GM13977 (cell line): ENCODE measurements at regions not wholly inside any gene's neighbourhood (a gene's known extent, or its start where the extent isn't known, plus 50 kb on each side); places are given as distances from the start of the nearest gene placed in this dataset.

Experiments
- DNase-seq: peaks from one replicate; pipeline ENCODE4 v3.0.0; 2012; ENCODE audit warnings: low spot score
- CTCF ChIP-seq: IDR thresholded peaks from 2 replicates; pipeline ENCODE4 v1.5.1; 2012; ENCODE audit warnings: mild to moderate bottlenecking, control low read depth; ENCODE audit not compliant: insufficient read depth; ENCODE audit errors: extremely low read depth, missing control alignments
- in situ Hi-C: fragments of 300-500 bp; cut with MboI; formaldehyde crosslinking; loops from one replicate; pipeline ENCODE4 v1.12.0; 2022; ENCODE audit warnings: low sequenced_read_pairs, low pct_unique_long_range_greater_than_20kb, mixed read lengths, inconsistent platforms; ENCODE audit not compliant: unreplicated experiment

- in situ Hi-C loops: no loop called here
- no peak for DNase-seq
- no peak for TF ChIP-seq CTCF
These were observed 301.8 kb upstream of the CBLB start for GRCh38 chr3:106170636-106171035.

GRCh38 chr3:106172101-106172500 lies 303.3 kb upstream of the CBLB start:
- no peak for DNase-seq
- in situ Hi-C loops: no loop called here
- TF ChIP-seq CTCF: no peak

GRCh38 chr3:106172780-106173179 lies 304.0 kb upstream of the CBLB start:
- in situ Hi-C loops: no loop called here
- TF ChIP-seq CTCF: no peak
- peak; percentile 39 for DNase-seq

- DNase-seq: no peak
- in situ Hi-C loops: no loop called here
- TF ChIP-seq CTCF: no peak
These were observed 306.5 kb upstream of the CBLB start for GRCh38 chr3:106175276-106175675.

- DNase-seq: peak; percentile 29
- no peak for TF ChIP-seq CTCF
- in situ Hi-C loops: no loop called here
These were observed 307.9 kb upstream of the CBLB start for GRCh38 chr3:106176734-106177133.

GRCh38 chr3:106182950-106183511 lies 314.2 kb upstream of the CBLB start:
- no peak for DNase-seq
- TF ChIP-seq CTCF: no peak
- in situ Hi-C loops: no loop called here
